RWPE1 (cell line): ENCODE measurements at regions not wholly inside any gene's neighbourhood (a gene's known extent, or its start where the extent isn't known, plus 50 kb on each side); places are given as distances from the start of the nearest gene placed in this dataset.

Experiments used
- CTCF ChIA-PET: fragments of 350-600 bp; sonication (Branson Sonifier 250); formaldehyde crosslinking; extraction: SDS; loops from one replicate; lab custom pipeline; 2021; lab: Yijun Ruan, JAX
- POLR2A ChIA-PET: fragments of 400-600 bp; formaldehyde crosslinking; extraction: SDS; loops from one replicate; lab custom pipeline; 2020; ENCODE audit warnings: antibody characterized with exemption; ENCODE audit not compliant: low non-redundant PET; lab: Yijun Ruan, JAX
- DNase-seq: peaks from one replicate; pipeline ENCODE4 v3.0.0; 2012; ENCODE audit warnings: low spot score
- H3K27ac ChIP-seq: fragments of 450-650 bp; 2 replicates; pipeline ENCODE4 v1.5.1; 2017
- CTCF ChIP-seq: fragments of 450-650 bp; conservative IDR thresholded peaks from 2 replicates; pipeline ENCODE4 v1.5.1; 2017; ENCODE audit warnings: low read depth, mild to moderate bottlenecking

- TF ChIP-seq CTCF, result no peak
- DNase-seq, result no peak
- ChIA-PET CTCF (interaction anchor here (1.1 kb wide), 1 partner anchor 437 kb away, joined by 4 read pairs; no protein-coding TSS in a partner anchor), POLR2A (no interaction called here)
- no peak overlapping the region for H3K27ac ChIP-seq
These were observed 208.6 kb downstream of the RBM43 start for GRCh38 chr2:151052850-151053660.

GRCh38 chr2:151051574-151052220 lies 210.0 kb downstream of the RBM43 start:
- ChIA-PET POLR2A (no interaction called here), CTCF (interaction anchor here (0.6 to 1.8 kb wide), 12 partner anchors 10 to 1662 kb away, joined by 3 to 7 read pairs (median 3); no protein-coding TSS in a partner anchor)
- no peak overlapping the region for H3K27ac ChIP-seq
- TF ChIP-seq CTCF, result peak; percentile 81
- DNase-seq, result peak; percentile 51

- POLR2A ChIA-PET, result no interaction called here
- no peak for TF ChIP-seq CTCF
- CTCF ChIA-PET, result interaction anchor here (0.6 to 1.8 kb wide), 2 partner anchors 34 to 189 kb away, joined by 3 to 5 read pairs; no protein-coding TSS in a partner anchor
- peak; percentile 48 for DNase-seq
- no peak overlapping the region for H3K27ac ChIP-seq
These were observed 211.9 kb downstream of the RBM43 start for GRCh38 chr2:151049746-151050145.

GRCh38 chr2:151048331-151049054 lies 213.2 kb downstream of the RBM43 start:
- no peak for DNase-seq
- CTCF ChIA-PET, result interaction anchor here (0.5 kb wide), 1 partner anchor 67 kb away, joined by 3 read pairs; no protein-coding TSS in a partner anchor
- POLR2A ChIA-PET, result no interaction called here
- H3K27ac ChIP-seq, result no peak overlapping the region
- no peak for TF ChIP-seq CTCF

- no peak for TF ChIP-seq CTCF
- CTCF ChIA-PET, result interaction anchor here (0.6 kb wide), 1 partner anchor 72 kb away, joined by 3 read pairs; no protein-coding TSS in a partner anchor
- peak; percentile 77 for DNase-seq
- POLR2A ChIA-PET, result no interaction called here
- H3K27ac ChIP-seq, result no peak overlapping the region
These were observed 218.2 kb downstream of the RBM43 start for GRCh38 chr2:151043484-151043883.

GRCh38 chr2:151042964-151043363 lies 218.7 kb downstream of the RBM43 start:
- DNase-seq, result no peak
- POLR2A ChIA-PET, result no interaction called here
- TF ChIP-seq CTCF, result no peak
- no peak overlapping the region for H3K27ac ChIP-seq
- CTCF ChIA-PET, result no interaction called here
